ENCODE measurements at regions not wholly inside any gene's neighbourhood (a gene's known extent, or its start where the extent isn't known, plus 50 kb on each side); places are given as distances from the start of the nearest gene placed in this dataset.

- intact Hi-C loops (cut with micrococcal nuclease; ENCODE audit: unreplicated experiment): no loop called here
- Histone ChIP-seq H3K79me2 (ENCODE audit: low read depth) (no peaks in the 10 kb centered on the region), H3K4me1 (replicated peaks; ENCODE audit: insufficient read depth) (peaks cover 9% of the 10 kb centered on the region; the same call in 1 of the 2 replicates), H3K4me3 (no peak overlapping the region), H3K9me3 (ENCODE audit: insufficient read depth, low read depth) (no peaks in the 10 kb centered on the region), H2AFZ (no peak overlapping the region), H3K4me2 (no peak overlapping the region), H3K27ac (no peak overlapping the region), H3K9me2 (ENCODE audit: insufficient read depth) (no peaks in the 10 kb centered on the region), H3K27me3 (ENCODE audit: insufficient read depth, low read depth) (no peaks in the 10 kb centered on the region), H4K20me1 (ENCODE audit: insufficient read depth) (no peaks in the 10 kb centered on the region), H3F3A (ENCODE audit: insufficient read depth, low read depth) (no peaks in the 10 kb centered on the region), H3K36me3 (ENCODE audit: low read depth) (no peaks in the 10 kb centered on the region)
- ChIA-PET POLR2A (ENCODE audit: unreplicated experiment) (no interaction called here), CTCF (no interaction called here)
- TF ChIP-seq CTCF (conservative IDR thresholded peaks at IDR 0.05): no peak
- no peak for TF ChIP-seq EZH2 (IDR thresholded peaks at IDR 0.05; ENCODE audit: low read depth)
- BruUV-seq (replicated peaks): no TSS peak
- no peak for DNase-seq
Observed at GRCh38 chr1:56298866-56299265, 280.5 kb downstream of the PLPP3 start.

- H3K36me3 ChIP-seq (ENCODE audit: low read depth): no peaks in the 10 kb centered on the region
- peaks cover 9% of the 10 kb centered on the region; the same call in 1 of the 2 replicates for H3K4me1 ChIP-seq (replicated peaks; ENCODE audit: insufficient read depth)
- no peak overlapping the region for H3K4me3 ChIP-seq
- intact Hi-C loops (cut with micrococcal nuclease; ENCODE audit: unreplicated experiment): no loop called here
- no peaks in the 10 kb centered on the region for H3K79me2 ChIP-seq (ENCODE audit: low read depth)
- no peaks in the 10 kb centered on the region for H3K9me3 ChIP-seq (ENCODE audit: insufficient read depth, low read depth)
- BruUV-seq (replicated peaks): no TSS peak
- H4K20me1 ChIP-seq (ENCODE audit: insufficient read depth): no peaks in the 10 kb centered on the region
- TF ChIP-seq EZH2 (IDR thresholded peaks at IDR 0.05; ENCODE audit: low read depth) (no peak), CTCF (conservative IDR thresholded peaks at IDR 0.05) (no peak)
- H3F3A ChIP-seq (ENCODE audit: insufficient read depth, low read depth): no peaks in the 10 kb centered on the region
- no peaks in the 10 kb centered on the region for H3K27me3 ChIP-seq (ENCODE audit: insufficient read depth, low read depth)
- POLR2A ChIA-PET (ENCODE audit: unreplicated experiment): no interaction called here
- no peak overlapping the region for H2AFZ ChIP-seq
- no peak for DNase-seq
- no peaks in the 10 kb centered on the region for H3K9me2 ChIP-seq (ENCODE audit: insufficient read depth)
- CTCF ChIA-PET: no interaction called here
- H3K27ac ChIP-seq: no peak overlapping the region
- no peak overlapping the region for H3K4me2 ChIP-seq
Observed at GRCh38 chr1:56297904-56298303, 281.5 kb downstream of the PLPP3 start.

- H3K27ac ChIP-seq: no peak overlapping the region
- no TSS peak for BruUV-seq (replicated peaks)
- no peak for DNase-seq
- no peaks in the 10 kb centered on the region for H3K9me3 ChIP-seq (ENCODE audit: insufficient read depth, low read depth)
- H2AFZ ChIP-seq: no peak overlapping the region
- H3K36me3 ChIP-seq (ENCODE audit: low read depth): no peaks in the 10 kb centered on the region
- H3F3A ChIP-seq (ENCODE audit: insufficient read depth, low read depth): no peaks in the 10 kb centered on the region
- H3K79me2 ChIP-seq (ENCODE audit: low read depth): no peaks in the 10 kb centered on the region
- H3K4me1 ChIP-seq (replicated peaks; ENCODE audit: insufficient read depth): peaks cover 8% of the 10 kb centered on the region; the same call in 1 of the 2 replicates
- no peaks in the 10 kb centered on the region for H4K20me1 ChIP-seq (ENCODE audit: insufficient read depth)
- POLR2A ChIA-PET (ENCODE audit: unreplicated experiment): no interaction called here
- no peaks in the 10 kb centered on the region for H3K9me2 ChIP-seq (ENCODE audit: insufficient read depth)
- H3K4me2 ChIP-seq: no peak overlapping the region
- TF ChIP-seq CTCF (conservative IDR thresholded peaks at IDR 0.05) (no peak), EZH2 (IDR thresholded peaks at IDR 0.05; ENCODE audit: low read depth) (no peak)
- intact Hi-C loops (cut with micrococcal nuclease; ENCODE audit: unreplicated experiment): no loop called here
- no peak overlapping the region for H3K4me3 ChIP-seq
- CTCF ChIA-PET: no interaction called here
- H3K27me3 ChIP-seq (ENCODE audit: insufficient read depth, low read depth): no peaks in the 10 kb centered on the region
Observed at GRCh38 chr1:56297208-56297607, 282.2 kb downstream of the PLPP3 start.
